Heart right ventricle (tissue), 16 donors: ENCODE measurements at regions not wholly inside any gene's neighbourhood (a gene's known extent, or its start where the extent isn't known, plus 50 kb on each side); places are given as distances from the start of the nearest gene placed in this dataset.

ENCODE experiments used
- ATAC-seq, 8 donors: fragments of 200-7000 bp; cut with Tn5 transposase; one replicate each; pipeline ENCODE4 v1.9.1; 2020; ENCODE audit warnings: mild to moderate bottlenecking in 8 of 8, moderate library complexity in 8 of 8, moderate number of reproducible peaks in 1 of 8
- DNase-seq, 2 donors: peaks; one replicate each; pipeline ENCODE4 v3.0.0-alpha.2; 2020
- H3K27ac ChIP-seq, 10 donors: fragments of 200-600 bp; sonication (generic) in 2 of 10; one replicate each; pipeline versions ENCODE4 v1.5.0 to v1.8.0; 2020 to 2022; ENCODE audit warnings: mild to moderate bottlenecking in 3 of 10
- H3K27me3 ChIP-seq, 7 donors: fragments of 200-600 bp; one replicate each; pipeline ENCODE4 v1.8.0; 2021 to 2022; ENCODE audit warnings: mild to moderate bottlenecking in 2 of 7
- H3K36me3 ChIP-seq, 9 donors: fragments of 200-600 bp; sonication (generic) in 1 of 9; one replicate each; pipeline versions ENCODE4 v1.5.0 to v1.8.0; 2020 to 2022; ENCODE audit warnings: mild to moderate bottlenecking in 2 of 9
- H3K4me1 ChIP-seq, 9 donors: fragments of 200-600 bp; sonication (generic) in 1 of 9; one replicate each; pipeline versions ENCODE4 v1.5.0 to v1.8.0; 2020 to 2022; ENCODE audit warnings: mild to moderate bottlenecking in 4 of 9
- H3K4me3 ChIP-seq, 10 donors: fragments of 200-600 bp; sonication (generic) in 2 of 10; one replicate each; pipeline versions ENCODE4 v1.5.0 to v1.8.0; 2020 to 2022; ENCODE audit warnings: mild to moderate bottlenecking in 7 of 10, moderate library complexity in 2 of 10
- H3K9me3 ChIP-seq, 11 donors: fragments of 200-600 bp in 10 of 11; sonication (generic) in 2 of 11; one replicate each; pipeline versions ENCODE4 v1.5.0 to v1.8.0; 2013 to 2022; ENCODE audit warnings: mild to moderate bottlenecking in 2 of 11, control low read depth in 1 of 11, moderate library complexity in 1 of 11
- CTCF ChIP-seq, 9 donors: fragments of 200-600 bp; sonication (generic) in 2 of 9; IDR thresholded peaks; one replicate each; pipeline versions ENCODE4 v1.5.0 to v1.8.0; 2021 to 2022; ENCODE audit warnings: antibody characterized with exemption in 9 of 9, mild to moderate bottlenecking in 5 of 9, moderate library complexity in 1 of 9
- WGBS, 2 donors: extraction: QIAGEN DNeasy Blood & Tissue Kit; methylation state at CpG; one replicate each; pipeline ENCODE4 v1.1.7; 2013; ENCODE audit warnings: inconsistent platforms in 1 of 2; 5-methylcytosine and 5-hydroxymethylcytosine counted together
- intact Hi-C, 10 donors: fragments of 100-400 bp; cut with DNase I; formaldehyde crosslinking; loops; one replicate each; pipeline versions ENCODE4 v1.11.1 to v1.14.2; 2022
- donor health status: Arrhythmogenic right ventricular cardiomyopathy.
- donor health status: ischemic (EF 13 %, LVEDD 7.1; RV severe dilation, severe dysfunction).
- donor health status: healthy with polysubstance abuse.
- donor health status: DM: no; HTN: yes; CAD: no.
- donor health status: DM: no; HTN: no; CAD: no.
- donor health status: ischemic (EF 25% LVEDD 6.9; RV normal size, moderate dysfunction).
- donor health status: ischemic (EF 25% LVEDD 5.7; RV mildly dilated, moderate dysfunction).
- donor health status: healthy.
- donor health status: DM: yes; HTN: yes; CAD: no.
- donor health status: Ischemic cardiomyopathy.
- donor health status: ischemic (EF 35%, LVEDD 5.7; RV mildly dilated, moderate dysfunction).
- donor health status: nonischemic (EF 11% LVEDD 7.7; RV severe dilation, severe dysfunction).
- donor health status: DM: yes; HTN: yes; CAD: no.
- donor health status: PGD.
- donor health status: ischemic (EF 29% LVEDD 5.4; RV normal size, mild dysfunction).
- donor health status: nonischemic (EF 23%, LVEDD 6.1; RV moderate dilation, normal function).

DNA sequence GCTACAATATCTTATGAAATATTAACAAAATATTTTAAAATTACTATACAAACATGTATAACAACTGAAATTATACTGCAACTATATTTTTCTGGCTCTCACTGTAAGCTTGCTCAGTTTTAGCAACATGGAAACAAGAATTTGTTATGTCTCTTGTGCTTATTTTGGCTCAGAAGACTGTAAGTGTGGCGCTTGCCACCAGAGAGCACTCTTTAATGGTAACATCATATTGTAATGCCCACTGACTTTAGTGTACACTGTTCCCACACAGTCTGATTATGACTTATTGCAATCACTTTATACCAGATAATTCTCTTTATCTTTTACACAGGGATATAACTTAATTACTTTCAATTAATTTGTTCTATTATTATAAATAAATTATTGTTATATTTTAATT is 1500.6 kb upstream of the TMEFF2 start:
- no peak for DNase-seq
- Histone ChIP-seq H3K4me3 (no peak overlapping the region), H3K36me3 (no peaks in the 10 kb centered on the region), H3K4me1 (no peaks in the 10 kb centered on the region), H3K27ac (no peak overlapping the region), H3K27me3 (no peaks in the 10 kb centered on the region), H3K9me3 (no peaks in the 10 kb centered on the region)
- no peak for TF ChIP-seq CTCF (IDR thresholded peaks at IDR 0.05)
- 14 to 19% methylated on average over 1 of the region's 1 CpG for WGBS, 2 donors
- ATAC-seq = no peak
- intact Hi-C loops = no loop called here

DNA sequence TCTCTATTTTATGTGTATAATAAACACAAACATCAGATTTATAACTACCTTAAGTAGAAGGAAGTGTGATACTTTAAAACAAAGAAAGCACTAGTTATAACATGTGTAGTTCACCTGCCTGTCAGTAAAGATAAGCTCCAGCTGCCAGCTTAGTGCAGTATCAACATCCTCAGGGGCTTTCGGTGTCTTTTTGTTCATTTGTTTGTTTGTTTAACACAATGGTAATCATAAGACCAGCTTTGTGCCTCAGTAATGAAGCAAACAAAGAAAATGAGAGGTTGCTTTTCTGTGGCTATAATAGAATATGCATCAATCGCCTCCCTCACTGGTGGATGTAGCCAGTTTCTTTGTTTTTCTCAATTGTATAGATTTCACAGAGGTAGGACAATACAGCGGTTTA is 1499.0 kb upstream of the TMEFF2 start:
- H3K36me3 ChIP-seq = no peaks in the 10 kb centered on the region
- no peak for ATAC-seq
- no peaks in the 10 kb centered on the region for H3K4me1 ChIP-seq
- no peak overlapping the region for H3K4me3 ChIP-seq
- intact Hi-C loops = no loop called here
- DNase-seq = no peak
- H3K27ac ChIP-seq = no peak overlapping the region
- TF ChIP-seq CTCF (IDR thresholded peaks at IDR 0.05) = no peak
- H3K9me3 ChIP-seq = no peaks in the 10 kb centered on the region
- 64% methylated on average over 3 of the region's 3 CpGs for WGBS, 2 donors
- H3K27me3 ChIP-seq = no peaks in the 10 kb centered on the region

DNA sequence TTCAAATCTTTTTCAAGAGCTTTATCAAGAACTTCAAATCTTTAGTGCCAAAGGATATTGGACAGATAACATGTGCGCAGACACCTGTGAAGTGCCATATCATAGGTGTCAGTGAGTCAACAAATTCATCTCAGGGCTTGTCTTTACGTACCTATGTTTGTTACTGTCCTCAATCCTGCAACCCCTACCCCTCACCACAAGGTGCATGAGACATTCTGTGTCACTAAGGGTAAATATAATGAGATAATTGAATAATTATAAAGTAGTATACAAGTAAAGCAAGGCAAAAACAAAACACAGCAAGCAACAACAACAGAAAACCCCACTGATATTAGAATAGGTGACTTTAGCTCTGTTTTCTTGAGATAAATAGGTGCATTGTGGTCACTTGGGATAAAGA is 1495.8 kb upstream of the TMEFF2 start:
- intact Hi-C loops = no loop called here
- H3K9me3 ChIP-seq = no peaks in the 10 kb centered on the region
- H3K27me3 ChIP-seq = no peaks in the 10 kb centered on the region
- no peaks in the 10 kb centered on the region for H3K36me3 ChIP-seq
- no peaks in the 10 kb centered on the region for H3K4me1 ChIP-seq
- no peak overlapping the region for H3K4me3 ChIP-seq
- H3K27ac ChIP-seq = no peak overlapping the region
- no peak for TF ChIP-seq CTCF (IDR thresholded peaks at IDR 0.05)
- 57 to 67% methylated on average over 2 of the region's 2 CpGs for WGBS, 2 donors
- no peak for ATAC-seq
- DNase-seq = no peak

- Histone ChIP-seq H3K27ac (no peak overlapping the region), H3K9me3 (peaks cover 0 to under 1% (median 0%) of the 10 kb centered on the region in 11 donors), H3K36me3 (no peaks in the 10 kb centered on the region), H3K4me1 (no peaks in the 10 kb centered on the region), H3K4me3 (no peak overlapping the region), H3K27me3 (no peaks in the 10 kb centered on the region)
- DNase-seq = no peak
- no peak for TF ChIP-seq CTCF (IDR thresholded peaks at IDR 0.05)
- WGBS, 2 donors = 90% methylated on average over 4 of the region's 4 CpGs
- intact Hi-C loops = no loop called here
- no peak for ATAC-seq
Observed at GRCh38 chr2:193687195-193687594, 1492.5 kb upstream of the TMEFF2 start.

- Histone ChIP-seq H3K27me3 (no peaks in the 10 kb centered on the region), H3K27ac (no peak overlapping the region), H3K9me3 (peaks cover 0 to 3% (median 0%) of the 10 kb centered on the region in 11 donors), H3K36me3 (no peaks in the 10 kb centered on the region), H3K4me1 (no peaks in the 10 kb centered on the region), H3K4me3 (no peak overlapping the region)
- TF ChIP-seq CTCF (IDR thresholded peaks at IDR 0.05) = no peak
- ATAC-seq = no peak
- WGBS, 2 donors = 45 to 59% methylated on average over 1 of the region's 1 CpG
- no peak for DNase-seq
- intact Hi-C loops = no loop called here
Observed at GRCh38 chr2:193679847-193680246, 1485.1 kb upstream of the TMEFF2 start.
